GM12801 (cell line): ENCODE measurements at regions not wholly inside any gene's neighbourhood (a gene's known extent, or its start where the extent isn't known, plus 50 kb on each side); places are given as distances from the start of the nearest gene placed in this dataset.

ENCODE experiments used
- CTCF ChIP-seq: IDR thresholded peaks from one replicate; pipeline ENCODE4 v1.5.1; 2011; ENCODE audit warnings: control low read depth; ENCODE audit not compliant: insufficient read length; ENCODE audit errors: extremely low read depth

- no peak for TF ChIP-seq CTCF
These were observed 194.9 kb upstream of the PRSS58 start for GRCh38 chr7:142452791-142453190.

GRCh38 chr7:142451817-142452216, 194.0 kb upstream of the PRSS58 start:
- no peak for TF ChIP-seq CTCF

- no peak for TF ChIP-seq CTCF
These were observed 193.4 kb upstream of the PRSS58 start for GRCh38 chr7:142451296-142451695.

- no peak for TF ChIP-seq CTCF
These were observed 192.8 kb upstream of the PRSS58 start for GRCh38 chr7:142450695-142451094.

- TF ChIP-seq CTCF = no peak
These were observed 192.3 kb upstream of the PRSS58 start for GRCh38 chr7:142450206-142450605.

- no peak for TF ChIP-seq CTCF
These were observed 189.9 kb upstream of the PRSS58 start for GRCh38 chr7:142447762-142448161.

GRCh38 chr7:142445019-142445686, 187.3 kb upstream of the PRSS58 start:
- TF ChIP-seq CTCF = no peak
